Heart right ventricle (tissue), 16 donors: ENCODE measurements at regions not wholly inside any gene's neighbourhood (a gene's known extent, or its start where the extent isn't known, plus 50 kb on each side); places are given as distances from the start of the nearest gene placed in this dataset.

Experiments used
- ATAC-seq, 8 donors: fragments of 200-7000 bp; cut with Tn5 transposase; one replicate each; pipeline ENCODE4 v1.9.1; 2020; ENCODE audit warnings: mild to moderate bottlenecking in 8 of 8, moderate library complexity in 8 of 8, moderate number of reproducible peaks in 1 of 8
- DNase-seq, 2 donors: peaks; one replicate each; pipeline ENCODE4 v3.0.0-alpha.2; 2020
- H3K27ac ChIP-seq, 10 donors: fragments of 200-600 bp; sonication (generic) in 2 of 10; one replicate each; pipeline versions ENCODE4 v1.5.0 to v1.8.0; 2020 to 2022; ENCODE audit warnings: mild to moderate bottlenecking in 3 of 10
- H3K27me3 ChIP-seq, 7 donors: fragments of 200-600 bp; one replicate each; pipeline ENCODE4 v1.8.0; 2021 to 2022; ENCODE audit warnings: mild to moderate bottlenecking in 2 of 7
- H3K36me3 ChIP-seq, 9 donors: fragments of 200-600 bp; sonication (generic) in 1 of 9; one replicate each; pipeline versions ENCODE4 v1.5.0 to v1.8.0; 2020 to 2022; ENCODE audit warnings: mild to moderate bottlenecking in 2 of 9
- H3K4me1 ChIP-seq, 9 donors: fragments of 200-600 bp; sonication (generic) in 1 of 9; one replicate each; pipeline versions ENCODE4 v1.5.0 to v1.8.0; 2020 to 2022; ENCODE audit warnings: mild to moderate bottlenecking in 4 of 9
- H3K4me3 ChIP-seq, 10 donors: fragments of 200-600 bp; sonication (generic) in 2 of 10; one replicate each; pipeline versions ENCODE4 v1.5.0 to v1.8.0; 2020 to 2022; ENCODE audit warnings: mild to moderate bottlenecking in 7 of 10, moderate library complexity in 2 of 10
- H3K9me3 ChIP-seq, 11 donors: fragments of 200-600 bp in 10 of 11; sonication (generic) in 2 of 11; one replicate each; pipeline versions ENCODE4 v1.5.0 to v1.8.0; 2013 to 2022; ENCODE audit warnings: mild to moderate bottlenecking in 2 of 11, control low read depth in 1 of 11, moderate library complexity in 1 of 11
- WGBS, 2 donors: extraction: QIAGEN DNeasy Blood & Tissue Kit; methylation state at CpG; one replicate each; pipeline ENCODE4 v1.1.7; 2013; ENCODE audit warnings: inconsistent platforms in 1 of 2; 5-methylcytosine and 5-hydroxymethylcytosine counted together
- intact Hi-C, 10 donors: fragments of 100-400 bp; cut with DNase I; formaldehyde crosslinking; loops; one replicate each; pipeline versions ENCODE4 v1.11.1 to v1.14.2; 2022
- TF ChIP-seq, protein P1 (sequence below), 9 donors: fragments of 200-600 bp; sonication (generic) in 2 of 9; IDR thresholded peaks; one replicate each; pipeline versions ENCODE4 v1.5.0 to v1.8.0; 2021 to 2022; ENCODE audit warnings: antibody characterized with exemption in 9 of 9, mild to moderate bottlenecking in 5 of 9, moderate library complexity in 1 of 9
- donor health status: Arrhythmogenic right ventricular cardiomyopathy.
- donor health status: ischemic (EF 13 %, LVEDD 7.1; RV severe dilation, severe dysfunction).
- donor health status: healthy with polysubstance abuse.
- donor health status: DM: no; HTN: yes; CAD: no.
- donor health status: DM: no; HTN: no; CAD: no.
- donor health status: ischemic (EF 25% LVEDD 6.9; RV normal size, moderate dysfunction).
- donor health status: ischemic (EF 25% LVEDD 5.7; RV mildly dilated, moderate dysfunction).
- donor health status: healthy.
- donor health status: DM: yes; HTN: yes; CAD: no.
- donor health status: Ischemic cardiomyopathy.
- donor health status: ischemic (EF 35%, LVEDD 5.7; RV mildly dilated, moderate dysfunction).
- donor health status: nonischemic (EF 11% LVEDD 7.7; RV severe dilation, severe dysfunction).
- donor health status: DM: yes; HTN: yes; CAD: no.
- donor health status: PGD.
- donor health status: ischemic (EF 29% LVEDD 5.4; RV normal size, mild dysfunction).
- donor health status: nonischemic (EF 23%, LVEDD 6.1; RV moderate dilation, normal function).

DNA sequence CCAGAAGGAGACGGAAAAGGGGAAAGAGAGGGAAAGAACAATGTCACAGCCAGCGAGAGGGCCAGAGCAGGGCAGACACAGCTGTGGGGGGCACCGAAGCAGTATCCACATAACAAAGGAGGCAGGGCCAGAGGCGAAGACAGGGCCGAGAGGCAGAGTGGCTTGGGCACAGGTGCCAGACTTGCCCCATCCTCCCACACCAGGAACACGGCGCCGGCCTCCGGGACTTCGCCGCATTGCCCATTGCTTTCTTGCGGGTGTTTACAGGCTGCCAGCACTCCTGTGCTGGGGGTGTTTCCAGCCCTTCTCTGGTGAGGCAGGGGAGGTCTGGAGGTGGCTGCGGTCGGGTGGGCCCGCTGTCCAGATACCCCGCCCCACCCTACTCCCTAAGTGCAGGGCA is 78.0 kb downstream of the ENGASE start:
- intact Hi-C loops: no loop called here
- no peaks in the 10 kb centered on the region for H3K4me1 ChIP-seq
- H3K36me3 ChIP-seq: no peaks in the 10 kb centered on the region
- 29% methylated on average over 16 of the region's 16 CpGs for WGBS, 2 donors
- no peaks in the 10 kb centered on the region for H3K9me3 ChIP-seq
- TF ChIP-seq, protein P1, sequence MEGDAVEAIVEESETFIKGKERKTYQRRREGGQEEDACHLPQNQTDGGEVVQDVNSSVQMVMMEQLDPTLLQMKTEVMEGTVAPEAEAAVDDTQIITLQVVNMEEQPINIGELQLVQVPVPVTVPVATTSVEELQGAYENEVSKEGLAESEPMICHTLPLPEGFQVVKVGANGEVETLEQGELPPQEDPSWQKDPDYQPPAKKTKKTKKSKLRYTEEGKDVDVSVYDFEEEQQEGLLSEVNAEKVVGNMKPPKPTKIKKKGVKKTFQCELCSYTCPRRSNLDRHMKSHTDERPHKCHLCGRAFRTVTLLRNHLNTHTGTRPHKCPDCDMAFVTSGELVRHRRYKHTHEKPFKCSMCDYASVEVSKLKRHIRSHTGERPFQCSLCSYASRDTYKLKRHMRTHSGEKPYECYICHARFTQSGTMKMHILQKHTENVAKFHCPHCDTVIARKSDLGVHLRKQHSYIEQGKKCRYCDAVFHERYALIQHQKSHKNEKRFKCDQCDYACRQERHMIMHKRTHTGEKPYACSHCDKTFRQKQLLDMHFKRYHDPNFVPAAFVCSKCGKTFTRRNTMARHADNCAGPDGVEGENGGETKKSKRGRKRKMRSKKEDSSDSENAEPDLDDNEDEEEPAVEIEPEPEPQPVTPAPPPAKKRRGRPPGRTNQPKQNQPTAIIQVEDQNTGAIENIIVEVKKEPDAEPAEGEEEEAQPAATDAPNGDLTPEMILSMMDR (IDR thresholded peaks at IDR 0.05): no peak
- DNase-seq (no peak), ATAC-seq (no peak)
- peaks cover 0 to 81% (median 38%) of the 10 kb centered on the region in 7 donors for H3K27me3 ChIP-seq
- H3K4me3 ChIP-seq: no peak overlapping the region
- H3K27ac ChIP-seq: no peak overlapping the region

DNA sequence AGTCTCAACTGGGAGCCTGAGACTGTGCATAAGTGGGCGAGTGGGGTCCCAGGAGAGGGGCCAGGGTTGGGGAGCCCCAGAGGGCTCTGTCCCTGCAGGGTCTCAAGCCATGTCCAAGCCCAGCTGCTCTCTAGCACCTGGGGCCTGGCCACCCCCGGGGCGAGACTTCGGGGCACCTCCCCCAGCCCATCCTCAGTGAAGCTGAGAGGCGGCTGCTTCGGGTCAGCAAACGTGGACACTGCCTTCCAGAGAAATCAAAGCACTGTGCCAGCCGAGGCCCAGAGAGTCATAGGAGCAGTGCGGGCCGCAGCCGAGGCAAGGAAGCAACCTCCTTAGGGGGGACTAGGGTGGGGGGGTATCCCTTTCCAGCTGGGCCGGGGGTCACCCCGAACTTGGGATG is 77.5 kb downstream of the ENGASE start:
- H3K4me3 ChIP-seq: no peak overlapping the region
- no peak for DNase-seq
- H3K27ac ChIP-seq: no peak overlapping the region
- ATAC-seq: no peak
- H3K4me1 ChIP-seq: no peaks in the 10 kb centered on the region
- no peaks in the 10 kb centered on the region for H3K36me3 ChIP-seq
- TF ChIP-seq, protein P1 (IDR thresholded peaks at IDR 0.05): no peak
- intact Hi-C loops: no loop called here
- H3K9me3 ChIP-seq: no peaks in the 10 kb centered on the region
- H3K27me3 ChIP-seq: peaks cover 0 to 80% (median 37%) of the 10 kb centered on the region in 7 donors
- 23 to 27% methylated on average over 13 of the region's 13 CpGs for WGBS, 2 donors

DNA sequence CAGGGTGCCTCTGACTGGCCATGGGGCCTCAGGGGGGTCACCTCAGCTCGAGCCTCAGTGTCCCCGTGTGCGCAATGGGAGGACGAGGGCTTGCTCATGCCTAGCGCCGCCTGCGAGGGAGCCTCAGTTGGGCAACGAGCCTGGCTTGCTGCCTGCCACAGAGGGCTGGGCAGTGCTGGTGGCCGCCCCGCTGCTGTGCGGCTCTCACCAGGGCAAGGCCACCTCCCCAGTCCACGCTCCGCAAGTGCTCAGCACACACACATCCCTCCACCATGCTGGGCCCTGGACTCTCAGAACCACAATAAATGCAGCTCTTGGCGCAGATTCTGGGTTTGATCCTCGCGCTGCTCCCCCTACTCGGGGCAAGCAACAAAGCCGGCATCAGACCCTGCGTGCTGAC is 76.2 kb downstream of the ENGASE start:
- no peak for DNase-seq
- no peak overlapping the region for H3K4me3 ChIP-seq
- intact Hi-C loops: no loop called here
- H3K4me1 ChIP-seq: no peaks in the 10 kb centered on the region
- no peaks in the 10 kb centered on the region for H3K36me3 ChIP-seq
- peaks cover 0 to 71% (median 37%) of the 10 kb centered on the region in 7 donors for H3K27me3 ChIP-seq
- no peak overlapping the region for H3K27ac ChIP-seq
- TF ChIP-seq, protein P1 (IDR thresholded peaks at IDR 0.05): no peak
- no peak for ATAC-seq
- 74 to 77% methylated on average over 19 of the region's 19 CpGs for WGBS, 2 donors
- no peaks in the 10 kb centered on the region for H3K9me3 ChIP-seq

DNA sequence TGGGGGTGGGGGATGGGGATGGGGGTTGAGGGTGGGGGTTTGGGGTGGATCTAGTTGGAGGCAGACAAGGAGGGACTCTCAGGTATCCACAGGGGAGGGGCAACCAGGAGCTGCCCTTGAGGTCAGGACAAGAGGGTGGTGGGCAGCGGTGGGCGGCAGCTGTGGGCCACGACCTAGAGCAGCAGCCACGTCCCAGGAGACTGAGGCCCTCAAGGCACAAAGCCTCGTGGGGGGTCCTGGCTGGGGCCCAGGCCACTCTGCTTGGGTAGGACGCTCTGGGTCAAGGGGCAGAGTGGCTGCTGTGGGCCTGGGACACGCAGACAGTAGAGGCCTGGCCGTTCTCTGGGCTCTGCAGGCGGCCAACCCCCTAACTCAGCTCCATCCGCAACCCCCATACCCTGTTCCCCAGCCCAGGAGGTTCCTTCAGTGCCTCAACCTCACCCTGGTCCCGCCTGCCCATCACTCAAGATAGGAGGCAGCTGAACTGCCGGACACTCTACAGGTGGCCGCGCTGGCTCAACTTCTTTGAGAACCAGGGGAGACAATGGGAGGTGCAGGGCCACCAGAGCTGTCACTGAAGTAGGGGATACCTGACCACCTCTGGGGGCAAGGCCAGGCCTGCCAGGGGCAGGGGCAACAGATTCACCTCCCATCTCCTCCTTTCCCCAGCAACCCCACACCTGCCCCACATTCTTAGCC is 75.6 kb downstream of the ENGASE start:
- ATAC-seq (no peak), DNase-seq (no peak)
- no peak overlapping the region for H3K27ac ChIP-seq
- H3K4me1 ChIP-seq: no peaks in the 10 kb centered on the region
- no peak overlapping the region for H3K4me3 ChIP-seq
- intact Hi-C loops: no loop called here
- peaks cover 0 to 70% (median 41%) of the 10 kb centered on the region in 7 donors for H3K27me3 ChIP-seq
- WGBS, 2 donors: 72 to 74% methylated on average over 14 of the region's 14 CpGs
- no peaks in the 10 kb centered on the region for H3K36me3 ChIP-seq
- TF ChIP-seq, protein P1 (IDR thresholded peaks at IDR 0.05): no peak
- no peaks in the 10 kb centered on the region for H3K9me3 ChIP-seq
